KG1 (cell line): ENCODE measurements at regions not wholly inside any gene's neighbourhood (a gene's known extent, or its start where the extent isn't known, plus 50 kb on each side); places are given as distances from the start of the nearest gene placed in this dataset.
"Not testable (repeated sequence)": the region's sequence is repeated elsewhere in the genome, so short reads cannot be mapped to it uniquely, and the experiment has no call there.

Experiments used
- DNase-seq: peaks from one replicate; lab custom pipeline; 2025; lab: John Stamatoyannopoulos, UW

- no peak for DNase-seq
These were observed 193.7 kb downstream of the ZIC5 start for GRCh38 chr13:99777873-99778272.

- no peak for DNase-seq
These were observed 196.9 kb downstream of the ZIC5 start for GRCh38 chr13:99774644-99775043.

GRCh38 chr13:99768986-99769385, 202.6 kb downstream of the ZIC5 start:
- DNase-seq: no peak

- DNase-seq: no peak
These were observed 204.9 kb downstream of the ZIC5 start for GRCh38 chr13:99766641-99767045.

GRCh38 chr13:99765869-99766268, 205.7 kb downstream of the ZIC5 start:
- no peak for DNase-seq

- DNase-seq: no peak
These were observed 211.1 kb downstream of the ZIC5 start for GRCh38 chr13:99760456-99760855.

- DNase-seq: no peak
These were observed 212.4 kb downstream of the ZIC5 start for GRCh38 chr13:99759163-99759552.

- no peak for DNase-seq
These were observed 213.0 kb downstream of the ZIC5 start for GRCh38 chr13:99758460-99759162.

GRCh38 chr13:99757756-99758459, 213.7 kb downstream of the ZIC5 start:
- DNase-seq: no peak

GRCh38 chr13:99756281-99756680, 215.3 kb downstream of the ZIC5 start:
- DNase-seq: no peak

GRCh38 chr13:99754750-99755149, 216.8 kb downstream of the ZIC5 start:
- DNase-seq: not testable (repeated sequence)

GRCh38 chr13:99752373-99752772, 219.2 kb downstream of the ZIC5 start:
- no peak for DNase-seq

- DNase-seq: no peak
These were observed 219.9 kb downstream of the ZIC5 start for GRCh38 chr13:99751517-99752199.

GRCh38 chr13:99750951-99751350, 220.6 kb downstream of the ZIC5 start:
- DNase-seq: no peak

GRCh38 chr13:99749271-99750019, 222.1 kb downstream of the ZIC5 start:
- DNase-seq: no peak

GRCh38 chr13:99747403-99747710, 224.2 kb downstream of the ZIC5 start:
- DNase-seq: no peak

- no peak for DNase-seq
These were observed 224.7 kb downstream of the ZIC5 start for GRCh38 chr13:99746637-99747402.

GRCh38 chr13:99743094-99743493, 228.5 kb downstream of the ZIC5 start:
- DNase-seq: no peak

GRCh38 chr13:99741960-99742359, 229.6 kb downstream of the ZIC5 start:
- DNase-seq: no peak

- peak; percentile 33 for DNase-seq
These were observed 231.2 kb downstream of the ZIC5 start for GRCh38 chr13:99740251-99740979.

GRCh38 chr13:99738626-99739025, 232.9 kb downstream of the ZIC5 start:
- peak; percentile 50 for DNase-seq
